ENCODE measurements at regions not wholly inside any gene's neighbourhood (a gene's known extent, or its start where the extent isn't known, plus 50 kb on each side); places are given as distances from the start of the nearest gene placed in this dataset.
A peak's percentile ranks its signal among the peaks of the same experiment; 100 is the strongest.

DNA sequence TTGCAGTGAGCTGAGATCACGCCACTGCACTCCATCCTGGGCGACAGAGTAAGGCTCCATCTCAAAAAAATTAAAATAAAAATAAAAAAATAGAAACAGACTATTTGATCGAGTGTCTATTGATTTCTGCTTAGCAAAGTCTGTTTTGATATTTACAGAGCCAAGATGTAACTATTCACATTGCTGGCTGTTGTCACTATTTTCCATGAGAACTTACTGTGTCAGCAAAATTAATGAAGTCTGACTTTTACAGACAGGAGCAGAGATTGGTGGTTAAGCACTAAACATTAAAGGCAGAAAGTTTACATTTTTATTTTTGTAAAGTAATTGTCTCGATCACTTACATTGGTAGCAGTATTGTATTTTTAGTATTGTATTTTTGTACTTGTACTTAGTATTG is 85.0 kb upstream of the CCDC28A start:
- Mint-ChIP-seq H3K4me3 (no peak overlapping the region), H3K27me3 (peaks cover 0 to 8% (median 7%) of the 10 kb centered on the region in 3 donors), H3K4me1 (peaks cover 6 to 9% (median 8%) of the 10 kb centered on the region in 3 donors), H3K36me3 (no peaks in the 10 kb centered on the region), H3K9me3 (no peaks in the 10 kb centered on the region), H3K27ac (no peak overlapping the region)
- ATAC-seq (ENCODE audit: low read depth in 2 of 2) (no peak), DNase-seq (no peak)

DNA sequence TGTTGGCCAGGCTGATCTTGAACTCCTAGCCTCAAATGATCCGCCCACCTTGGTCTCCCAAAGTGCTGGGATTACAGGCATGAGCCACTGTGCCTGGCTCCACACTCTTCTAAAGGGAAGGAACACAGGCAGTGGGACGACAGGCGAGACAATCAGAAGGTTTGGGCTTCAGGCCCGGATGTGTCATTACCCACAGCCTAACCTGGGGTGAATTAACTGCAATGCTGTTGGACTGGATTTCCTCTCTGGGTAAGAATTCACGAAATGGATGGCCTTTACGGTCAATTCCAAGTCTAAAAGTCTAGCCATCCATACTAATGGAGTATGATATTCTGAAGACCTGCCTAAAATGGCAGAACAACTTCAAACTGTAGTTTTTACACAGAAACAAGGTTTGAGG is 83.7 kb upstream of the CCDC28A start:
- Mint-ChIP-seq H3K36me3 (no peaks in the 10 kb centered on the region), H3K27ac (no peak overlapping the region), H3K4me1 (peaks cover 7 to 11% (median 9%) of the 10 kb centered on the region in 3 donors), H3K9me3 (no peaks in the 10 kb centered on the region), H3K4me3 (peak overlapping the region in 1 of 8 donors; percentile 89), H3K27me3 (peaks cover 0 to 17% (median 7%) of the 10 kb centered on the region in 3 donors)
- ATAC-seq (ENCODE audit: low read depth in 2 of 2) (no peak), DNase-seq (no peak)

DNA sequence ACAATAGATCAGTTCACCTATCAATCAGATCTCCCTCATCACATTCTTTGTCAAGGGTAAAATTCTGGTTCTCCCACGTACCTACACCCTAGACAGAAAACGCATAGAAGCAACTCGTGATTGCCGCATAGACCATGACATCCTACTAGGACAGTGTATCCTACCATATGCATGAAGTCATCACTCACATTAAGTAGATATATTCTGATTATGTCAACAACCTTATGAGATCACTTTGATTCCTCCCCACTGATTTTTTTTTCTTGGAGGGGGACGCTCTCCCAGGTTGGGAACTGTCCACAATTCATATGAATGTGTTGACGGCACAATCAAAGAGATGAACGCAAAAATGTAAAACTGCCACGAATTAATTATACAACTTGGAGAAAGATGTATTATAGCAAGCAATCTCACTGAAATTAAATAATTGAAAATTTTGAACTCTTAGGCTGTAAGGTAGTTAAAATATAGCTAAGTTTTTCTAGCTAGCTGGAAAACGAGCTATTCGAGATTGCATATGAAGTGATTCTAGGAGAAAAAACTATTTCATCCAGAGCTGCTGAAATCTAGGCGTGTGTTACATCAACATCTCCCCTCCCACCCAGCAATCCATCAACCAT is 82.5 kb upstream of the CCDC28A start:
- no peaks in the 10 kb centered on the region for H3K9me3 Mint-ChIP-seq
- no peak for DNase-seq
- ATAC-seq (ENCODE audit: low read depth in 2 of 2), result no peak
- H3K27me3 Mint-ChIP-seq, result peaks cover 0 to 21% (median 14%) of the 10 kb centered on the region in 3 donors
- H3K4me3 Mint-ChIP-seq, result peak overlapping the region in 7 of 8 donors; percentile 73 to 91 (median 89)
- H3K4me1 Mint-ChIP-seq, result peaks cover 7 to 11% (median 9%) of the 10 kb centered on the region in 3 donors
- H3K36me3 Mint-ChIP-seq, result no peaks in the 10 kb centered on the region
- H3K27ac Mint-ChIP-seq, result no peak overlapping the region

DNA sequence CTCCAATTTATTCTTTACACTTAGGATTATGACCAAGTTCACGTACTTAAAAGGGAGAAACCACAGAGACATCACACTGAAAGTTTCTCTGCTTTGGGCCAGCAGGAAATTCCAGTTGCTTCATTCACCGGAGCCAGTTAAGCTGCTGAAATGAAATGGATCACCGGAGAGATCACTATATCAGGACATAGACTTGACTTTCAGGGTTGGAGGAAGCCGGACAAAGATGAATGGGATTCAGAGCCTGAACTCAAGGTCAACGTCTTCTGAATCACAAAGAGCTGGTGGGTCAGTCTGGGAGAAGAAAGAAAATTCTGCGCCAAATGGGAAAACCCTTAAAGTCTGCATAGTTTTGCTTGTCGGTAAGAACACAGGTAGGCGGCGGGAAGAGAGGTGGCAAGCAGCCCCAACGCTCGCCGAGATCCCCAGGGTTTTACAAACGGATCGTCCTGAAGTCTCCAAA is 81.9 kb upstream of the CCDC28A start:
- DNase-seq, result no peak
- Mint-ChIP-seq H3K4me3 (peak overlapping the region; percentile 73 to 91 (median 90)), H3K27ac (peak overlapping the region in 1 of 6 donors; percentile 78), H3K36me3 (no peaks in the 10 kb centered on the region), H3K9me3 (no peaks in the 10 kb centered on the region), H3K4me1 (peaks cover 7 to 11% (median 9%) of the 10 kb centered on the region in 3 donors), H3K27me3 (peaks cover 3 to 22% (median 16%) of the 10 kb centered on the region in 3 donors)
- no peak for ATAC-seq (ENCODE audit: low read depth in 2 of 2)

DNA sequence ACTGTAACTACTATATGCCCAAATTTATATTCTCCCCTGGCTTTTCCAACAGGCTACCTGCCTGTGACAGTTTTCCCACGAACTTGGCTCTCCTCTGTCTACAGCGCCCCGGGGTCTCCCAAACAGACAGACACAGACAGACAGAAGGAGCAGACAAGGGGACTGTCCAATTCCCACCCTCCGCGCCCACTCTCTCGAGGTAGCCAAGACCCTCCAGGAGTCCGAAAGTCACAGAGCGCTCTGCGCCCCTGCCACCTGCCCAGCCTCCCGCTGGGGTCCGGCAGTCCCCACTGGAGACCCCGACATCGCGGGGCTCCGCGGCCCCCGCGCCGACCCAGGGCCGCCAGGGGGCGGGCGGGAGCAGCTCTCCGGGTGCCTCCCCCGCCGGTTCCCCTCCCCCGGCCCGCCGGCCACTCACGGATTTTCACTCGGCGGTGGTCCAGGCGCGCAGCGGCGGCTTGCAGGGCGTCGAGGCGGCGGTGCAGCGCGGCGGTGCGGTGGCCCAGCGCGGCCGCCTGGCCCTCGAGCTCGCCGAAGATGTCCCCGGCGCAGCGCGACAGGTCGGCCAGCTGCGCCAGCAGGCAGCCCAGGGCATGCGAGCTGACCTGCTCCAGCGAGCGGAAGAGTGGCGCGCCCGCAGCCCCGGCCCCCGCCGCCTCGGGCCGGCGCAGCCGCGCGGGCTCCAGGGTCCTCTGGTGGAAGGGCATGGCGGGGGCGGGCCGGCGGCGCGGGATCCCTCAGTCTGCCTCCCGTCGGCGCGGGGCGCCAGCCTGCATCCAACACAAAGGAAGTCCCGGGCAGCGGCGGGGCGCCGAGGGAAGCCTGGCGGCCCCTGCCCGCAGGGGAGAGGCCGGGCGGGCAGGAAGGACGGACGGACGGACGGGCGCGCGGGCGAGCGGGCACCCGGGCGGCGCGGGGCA is 81.3 kb upstream of the CCDC28A start:
- peaks cover 8 to 27% (median 23%) of the 10 kb centered on the region in 3 donors for H3K27me3 Mint-ChIP-seq
- peak overlapping the region in 1 of 6 donors; percentile 78 for H3K27ac Mint-ChIP-seq
- H3K9me3 Mint-ChIP-seq, result no peaks in the 10 kb centered on the region

DNA sequence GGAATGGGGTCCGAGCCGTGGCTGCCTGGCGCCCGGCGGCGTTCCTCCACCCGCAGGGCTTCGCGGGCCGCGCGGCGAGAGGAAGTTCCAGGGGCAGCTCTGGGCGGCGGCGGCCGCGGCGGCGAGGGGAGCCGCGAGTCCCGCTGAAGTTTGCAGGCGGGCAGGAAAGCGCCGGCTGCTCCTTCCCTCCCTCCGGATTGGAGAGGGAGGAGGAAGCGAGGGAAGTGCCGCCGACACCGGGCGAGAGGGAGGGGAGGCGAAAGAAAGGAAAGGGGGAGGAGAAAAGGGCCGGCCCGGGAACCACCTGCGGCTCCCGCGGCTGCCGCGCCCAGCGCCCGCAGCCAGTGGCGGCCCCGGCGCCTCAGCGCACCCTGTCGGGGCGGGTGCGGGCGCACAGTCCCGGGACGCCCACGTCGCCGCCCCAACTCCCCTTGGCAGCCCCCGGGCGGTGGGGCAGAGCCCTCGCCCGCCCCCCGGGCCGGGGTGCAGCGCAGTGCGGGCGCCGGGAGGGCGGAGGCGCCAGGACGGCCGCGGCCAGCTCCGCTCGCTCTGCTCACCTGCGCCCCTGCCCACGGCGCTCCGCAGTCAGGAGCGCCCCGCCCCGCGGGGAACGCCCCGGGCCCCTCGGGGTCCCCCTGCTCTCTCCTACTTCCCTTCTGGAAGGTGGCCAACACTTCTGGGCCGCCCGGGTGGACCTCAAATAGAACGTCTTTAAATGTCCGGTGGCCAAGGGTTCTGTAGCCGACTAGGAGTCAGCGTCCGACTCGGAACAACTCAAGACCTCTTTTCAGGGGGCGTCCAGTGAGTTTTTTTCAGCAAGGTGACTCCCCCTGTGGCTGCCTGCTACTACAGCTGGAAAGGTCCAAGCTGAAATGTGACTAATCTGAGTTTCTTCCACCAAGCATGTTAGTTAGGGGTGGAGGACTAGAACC is 80.3 kb upstream of the CCDC28A start:
- DNase-seq (peak; percentile 55), ATAC-seq (ENCODE audit: low read depth in 2 of 2) (peak; percentile 72 to 73)
- H3K4me3 Mint-ChIP-seq, result peak overlapping the region; percentile 84 to 94 (median 90)
- H3K4me1 Mint-ChIP-seq, result peaks cover 7 to 11% (median 9%) of the 10 kb centered on the region in 3 donors
- H3K27me3 Mint-ChIP-seq, result peaks cover 15 to 27% (median 24%) of the 10 kb centered on the region in 3 donors
- H3K36me3 Mint-ChIP-seq, result no peaks in the 10 kb centered on the region
- no peaks in the 10 kb centered on the region for H3K9me3 Mint-ChIP-seq
- peak overlapping the region in 2 of 6 donors; percentile 66 to 67 for H3K27ac Mint-ChIP-seq

More for the DNA sequence above, 81.3 kb upstream of the CCDC28A start:
- Mint-ChIP-seq H3K4me1 (peaks cover 7 to 11% (median 9%) of the 10 kb centered on the region in 3 donors), H3K4me3 (peak overlapping the region; percentile 73 to 92 (median 90)), H3K36me3 (no peaks in the 10 kb centered on the region)
- ATAC-seq (ENCODE audit: low read depth in 2 of 2) (peak; percentile 64 to 65), DNase-seq (peak; percentile 68)

DNA sequence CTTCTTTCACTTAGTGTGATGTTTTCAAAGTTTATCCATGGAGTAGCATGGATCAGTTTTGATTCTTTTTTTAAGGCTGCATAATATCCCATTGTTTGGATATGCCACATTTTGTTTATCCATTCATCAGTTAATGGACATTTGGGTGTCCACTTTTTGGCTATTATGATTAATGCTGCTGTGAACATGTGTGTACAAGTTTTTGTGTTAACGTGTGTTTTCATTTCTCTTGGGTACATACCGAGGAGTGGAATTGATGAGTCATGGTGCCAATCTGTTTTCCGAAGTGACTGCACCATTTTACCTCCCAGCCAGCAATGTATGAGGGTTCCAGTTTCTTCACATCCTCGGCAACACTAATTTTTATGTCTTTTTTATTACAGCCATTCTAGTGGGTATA is 78.4 kb upstream of the CCDC28A start:
- Mint-ChIP-seq H3K27me3 (peaks cover 18 to 27% (median 24%) of the 10 kb centered on the region in 3 donors), H3K4me1 (peaks cover 7 to 11% (median 9%) of the 10 kb centered on the region in 3 donors), H3K36me3 (no peaks in the 10 kb centered on the region), H3K9me3 (no peaks in the 10 kb centered on the region), H3K4me3 (peak overlapping the region in 1 of 8 donors; percentile 84), H3K27ac (no peak overlapping the region)
- no peak for ATAC-seq (ENCODE audit: low read depth in 2 of 2)
- DNase-seq, result no peak

DNA sequence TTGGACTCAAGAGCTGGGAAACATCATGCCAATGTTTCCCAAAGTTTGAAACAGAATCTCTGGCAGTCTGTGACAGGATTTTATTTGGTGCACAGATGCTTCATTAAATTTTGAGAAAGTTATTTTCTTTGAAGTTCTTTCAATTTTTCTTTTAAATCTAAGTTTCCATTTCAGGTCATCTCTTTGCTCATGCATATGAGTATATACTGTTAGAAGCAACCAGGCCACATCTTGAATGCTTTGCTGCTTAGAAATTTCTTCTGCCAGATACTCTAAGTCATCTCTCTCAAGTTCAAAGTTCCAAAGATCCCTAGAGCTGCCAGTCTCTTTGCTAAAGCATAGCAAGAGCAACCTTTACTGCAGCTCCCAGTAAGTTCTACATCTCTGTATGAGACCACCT is 59.1 kb upstream of the CCDC28A start:
- Mint-ChIP-seq H3K4me3 (no peak overlapping the region), H3K4me1 (peaks cover 1 to 4% (median 4%) of the 10 kb centered on the region in 3 donors), H3K9me3 (peaks cover 5 to 23% (median 14%) of the 10 kb centered on the region in 7 donors), H3K27me3 (peaks cover 15 to 19% (median 17%) of the 10 kb centered on the region in 3 donors), H3K36me3 (peaks cover 0 to 6% of the 10 kb centered on the region in 2 donors), H3K27ac (no peak overlapping the region)
- ATAC-seq (ENCODE audit: low read depth in 2 of 2), result no peak
- no peak for DNase-seq

DNA sequence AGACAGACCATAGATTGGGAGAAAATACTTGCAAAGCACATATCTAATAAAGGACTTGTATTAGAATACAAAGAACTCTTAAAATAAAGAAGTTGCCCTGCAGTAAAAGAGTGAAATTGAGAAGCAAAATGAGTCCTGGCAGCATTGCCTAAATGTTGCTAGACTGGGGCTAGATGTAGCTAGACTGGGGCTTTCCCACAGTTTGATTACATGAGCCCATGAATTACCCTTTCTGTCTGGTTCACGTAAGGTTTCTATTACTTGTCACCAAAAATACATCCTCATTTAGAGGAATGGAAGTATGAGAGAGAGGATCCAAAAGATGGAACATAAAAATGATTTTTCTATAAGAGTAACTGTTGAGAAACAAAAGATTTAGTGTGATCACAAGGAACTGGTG is 57.6 kb upstream of the CCDC28A start:
- Mint-ChIP-seq H3K27me3 (peaks cover 8 to 13% (median 12%) of the 10 kb centered on the region in 3 donors), H3K4me3 (no peak overlapping the region), H3K36me3 (peaks cover 0 to 6% of the 10 kb centered on the region in 2 donors), H3K4me1 (peaks cover 8 to 10% (median 9%) of the 10 kb centered on the region in 3 donors), H3K27ac (no peak overlapping the region), H3K9me3 (peaks cover 5 to 23% (median 14%) of the 10 kb centered on the region in 7 donors)
- no peak for ATAC-seq (ENCODE audit: low read depth in 2 of 2)
- DNase-seq, result no peak

DNA sequence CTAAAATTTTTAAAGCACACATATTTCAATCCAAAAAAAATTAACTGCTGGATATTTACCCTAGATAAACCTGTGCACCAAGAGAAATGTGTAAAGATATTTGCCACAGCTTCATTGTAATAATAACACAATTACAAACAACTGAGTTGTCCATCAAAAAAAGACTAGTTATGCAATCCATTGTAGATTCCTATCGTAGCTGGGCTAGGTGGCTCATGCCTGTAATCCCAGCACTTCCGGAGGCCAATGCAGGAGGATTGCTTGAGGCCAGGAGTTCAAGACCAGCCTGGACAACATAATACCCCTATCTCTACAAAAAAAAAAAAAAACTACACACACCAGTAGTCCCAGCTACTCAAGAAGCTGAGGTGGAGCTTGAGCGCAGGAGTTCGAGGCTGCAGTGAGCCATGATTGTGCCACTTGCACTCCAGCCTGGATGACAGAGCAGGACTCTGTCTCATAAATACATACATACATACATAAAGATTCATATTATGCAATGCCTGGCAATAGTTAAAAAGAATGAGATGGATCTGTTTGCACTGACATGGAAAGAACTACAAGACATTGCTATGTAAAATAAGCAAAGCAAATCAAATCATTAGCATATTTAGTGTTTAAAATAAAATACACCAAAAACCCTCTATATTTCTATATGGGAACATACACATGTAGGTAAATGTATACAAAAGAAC is 56.5 kb upstream of the CCDC28A start:
- Mint-ChIP-seq H3K36me3 (peaks cover 0 to 6% of the 10 kb centered on the region in 2 donors), H3K9me3 (peaks cover 5 to 23% (median 14%) of the 10 kb centered on the region in 7 donors), H3K27ac (peak overlapping the region in 1 of 6 donors; percentile 69), H3K27me3 (peaks cover 2 to 12% (median 7%) of the 10 kb centered on the region in 3 donors), H3K4me3 (no peak overlapping the region), H3K4me1 (peaks cover 8 to 10% (median 9%) of the 10 kb centered on the region in 3 donors)
- DNase-seq (no peak), ATAC-seq (ENCODE audit: low read depth in 2 of 2) (no peak)

DNA sequence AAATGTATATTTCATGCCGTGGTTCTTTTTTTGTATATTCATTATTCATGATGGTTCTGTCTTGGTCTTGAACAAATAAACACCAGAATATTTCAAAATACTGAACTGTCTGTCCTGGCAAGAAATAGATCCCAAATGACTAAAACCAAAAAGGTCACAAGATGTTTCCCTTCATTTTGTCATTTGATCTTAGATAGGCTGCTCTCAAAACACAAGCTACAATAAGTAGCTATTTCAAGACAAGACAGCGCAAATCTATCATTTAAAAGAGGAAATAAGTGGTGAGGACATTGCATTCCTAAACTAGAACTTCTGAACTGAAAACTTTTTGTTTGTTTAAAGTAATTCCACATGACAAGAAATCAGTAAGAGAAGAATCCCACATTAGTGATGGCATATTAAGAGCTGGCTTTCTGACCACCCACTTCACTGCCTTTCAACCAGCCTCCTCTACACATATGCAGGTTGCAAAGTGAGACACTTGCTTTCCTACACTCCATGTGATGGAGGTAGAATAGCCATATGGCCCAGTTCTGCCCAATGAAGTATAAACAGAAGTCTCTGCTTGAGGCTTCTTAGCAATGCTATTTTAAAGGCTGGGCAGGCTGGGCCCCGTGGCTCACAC is 54.4 kb upstream of the CCDC28A start:
- Mint-ChIP-seq H3K9me3 (peaks cover 1 to 15% (median 8%) of the 10 kb centered on the region in 7 donors), H3K36me3 (peaks cover 0 to 1% of the 10 kb centered on the region in 2 donors), H3K27ac (no peak overlapping the region), H3K27me3 (peaks cover 0 to 4% (median 0%) of the 10 kb centered on the region in 3 donors), H3K4me3 (no peak overlapping the region), H3K4me1 (peaks cover 8 to 10% (median 9%) of the 10 kb centered on the region in 3 donors)
- ATAC-seq (ENCODE audit: low read depth in 2 of 2), result no peak
- no peak for DNase-seq

DNA sequence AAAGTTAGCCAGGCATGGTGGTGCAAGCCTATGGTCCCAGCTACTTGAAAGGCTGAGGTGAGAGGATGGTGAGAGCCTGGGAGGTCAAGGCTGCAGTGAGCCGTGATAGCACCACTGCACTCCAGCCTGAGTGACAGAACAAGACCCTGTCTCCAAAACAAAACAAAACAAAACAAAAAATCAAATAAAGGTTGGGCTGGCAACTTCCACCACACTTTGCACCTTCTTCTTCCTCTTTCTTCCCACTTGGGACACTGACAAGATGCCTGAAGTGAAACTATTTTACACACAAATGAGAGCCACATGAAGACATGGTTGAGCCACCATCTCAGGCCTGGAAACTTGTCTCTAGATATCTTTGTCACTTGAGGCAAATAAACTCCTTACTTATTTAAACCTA is 53.8 kb upstream of the CCDC28A start:
- Mint-ChIP-seq H3K4me1 (peaks cover 8 to 10% (median 9%) of the 10 kb centered on the region in 3 donors), H3K36me3 (no peaks in the 10 kb centered on the region), H3K4me3 (no peak overlapping the region), H3K27ac (peak overlapping the region in 2 of 6 donors; percentile 47 to 63), H3K9me3 (peaks cover 0 to 9% (median 4%) of the 10 kb centered on the region in 7 donors), H3K27me3 (peaks cover 0 to 4% (median 0%) of the 10 kb centered on the region in 3 donors)
- ATAC-seq (ENCODE audit: low read depth in 2 of 2) (peak in 1 of 2 donors; percentile 51), DNase-seq (peak; percentile 5)

All from naive B cell (primary cell).